Neural cell (in vitro differentiated cells): ENCODE measurements at regions not wholly inside any gene's neighbourhood (a gene's known extent, or its start where the extent isn't known, plus 50 kb on each side); places are given as distances from the start of the nearest gene placed in this dataset.

Experiments
- H2AFZ ChIP-seq: fragments of 200-600, 300-800 bp; sonication (generic), shearing (Covaris generic); 2 replicates; pipeline ENCODE4 v1.6.0; 2014; ENCODE audit warnings: low read depth, mild to moderate bottlenecking, antibody characterized with exemption, low read length, moderate library complexity
- H3F3A ChIP-seq: fragments of 200-600 bp; shearing (Covaris generic); 2 replicates; pipeline ENCODE4 v1.6.1; 2016; ENCODE audit warnings: mild to moderate bottlenecking, moderate library complexity, mixed read lengths, antibody characterized with exemption, low read length; ENCODE audit not compliant: insufficient read depth, poor library complexity, severe bottlenecking
- H3K27ac ChIP-seq: fragments of 200-600, 300-800 bp; sonication (generic), shearing (Covaris generic); 2 replicates; pipeline ENCODE4 v1.5.1; 2014; ENCODE audit warnings: mild to moderate bottlenecking, low read length, moderate library complexity
- H3K27me3 ChIP-seq: fragments of 300-800, 200-600 bp; sonication (generic), shearing (Covaris generic); 2 replicates; pipeline ENCODE4 v1.6.0; 2014; ENCODE audit warnings: mild to moderate bottlenecking, low read depth, low read length, moderate library complexity; ENCODE audit not compliant: insufficient read depth
- H3K36me3 ChIP-seq: fragments of 300-800, 200-600 bp; sonication (generic), shearing (Covaris generic); 2 replicates; pipeline ENCODE4 v1.5.1; 2014; ENCODE audit warnings: mild to moderate bottlenecking, antibody characterized with exemption, low read length, moderate library complexity; ENCODE audit not compliant: insufficient read depth
- H3K4me2 ChIP-seq: fragments of 300-800, 200-600 bp; sonication (generic), shearing (Covaris generic); 2 replicates; pipeline ENCODE4 v1.6.0; 2014; ENCODE audit warnings: mild to moderate bottlenecking, low read length
- H3K4me3 ChIP-seq: fragments of 300-800, 200-600 bp; sonication (generic), shearing (Covaris generic); 2 replicates; pipeline ENCODE4 v1.5.1; 2014; ENCODE audit warnings: mild to moderate bottlenecking, low read length, moderate library complexity
- H3K79me2 ChIP-seq: fragments of 200-600 bp; shearing (Covaris generic); replicated peaks from 2 replicates; pipeline ENCODE4 v1.6.0; 2014; ENCODE audit warnings: mild to moderate bottlenecking, low read length, moderate library complexity; ENCODE audit not compliant: insufficient read depth
- H3K9ac ChIP-seq: fragments of 300-800, 200-600 bp; sonication (generic), shearing (Covaris generic); 2 replicates; pipeline ENCODE4 v1.6.1; 2016; ENCODE audit warnings: mild to moderate bottlenecking, low read length, mixed read lengths
- H3K9me2 ChIP-seq: fragments of 200-600 bp; shearing (Covaris generic); 2 replicates; pipeline ENCODE4 v1.6.1; 2016; ENCODE audit warnings: mild to moderate bottlenecking, low read length, mixed read lengths; ENCODE audit not compliant: insufficient read depth
- H3K9me3 ChIP-seq: fragments of 200-600, 300-800 bp; sonication (generic), shearing (Covaris generic); 2 replicates; pipeline ENCODE4 v1.6.1; 2016; ENCODE audit warnings: mild to moderate bottlenecking, mixed run types, low read length, moderate library complexity, mixed read lengths
- H4K20me1 ChIP-seq: fragments of 200-600 bp; shearing (Covaris generic); 2 replicates; pipeline ENCODE4 v1.6.1; 2016; ENCODE audit warnings: mild to moderate bottlenecking, mixed run types; ENCODE audit not compliant: insufficient read depth
- EP300 ChIP-seq: fragments of 450-650 bp; conservative IDR thresholded peaks from 2 replicates; pipeline ENCODE4 v1.6.1; 2014; ENCODE audit warnings: antibody characterized with exemption, mild to moderate bottlenecking, moderate library complexity; ENCODE audit not compliant: poor library complexity, severe bottlenecking
- EZH2 ChIP-seq: fragments of 200-600, 300-800 bp; shearing (Covaris generic), sonication (generic); IDR thresholded peaks from 2 replicates; pipeline ENCODE4 v1.6.1; 2014; ENCODE audit warnings: antibody characterized with exemption, low read length, borderline replicate concordance, mild to moderate bottlenecking; ENCODE audit not compliant: insufficient read depth, poor library complexity, severe bottlenecking
- MXI1 ChIP-seq: fragments of 450-650 bp; conservative IDR thresholded peaks from 2 replicates; pipeline ENCODE4 v1.6.1; 2014; ENCODE audit warnings: antibody characterized with exemption, mild to moderate bottlenecking; ENCODE audit not compliant: poor library complexity, severe bottlenecking
- POLR2AphosphoS5 ChIP-seq: IDR thresholded peaks from 2 replicates; pipeline ENCODE4 v1.6.1; 2012
- RAD21 ChIP-seq: fragments of 450-650 bp; conservative IDR thresholded peaks from 2 replicates; pipeline ENCODE4 v1.6.1; 2014; ENCODE audit warnings: antibody characterized with exemption, mild to moderate bottlenecking, moderate library complexity
- SMC3 ChIP-seq: fragments of 450-650 bp; conservative IDR thresholded peaks from 2 replicates; pipeline ENCODE4 v1.6.1; 2014; ENCODE audit warnings: antibody characterized with exemption, mild to moderate bottlenecking, moderate library complexity; ENCODE audit not compliant: poor library complexity
- TAF1 ChIP-seq: IDR thresholded peaks from 2 replicates; pipeline ENCODE4 v1.6.1; 2012; ENCODE audit warnings: low read depth
- TF ChIP-seq, protein P1 (sequence below): fragments of 450-650 bp; IDR thresholded peaks from 2 replicates; pipeline ENCODE4 v1.5.1; 2014; ENCODE audit warnings: antibody characterized with exemption, mild to moderate bottlenecking, moderate library complexity; ENCODE audit not compliant: poor library complexity, severe bottlenecking
- TF ChIP-seq, protein P2 (sequence below): IDR thresholded peaks from 2 replicates; pipeline ENCODE4 v1.6.1; 2012; ENCODE audit warnings: borderline replicate concordance

DNA sequence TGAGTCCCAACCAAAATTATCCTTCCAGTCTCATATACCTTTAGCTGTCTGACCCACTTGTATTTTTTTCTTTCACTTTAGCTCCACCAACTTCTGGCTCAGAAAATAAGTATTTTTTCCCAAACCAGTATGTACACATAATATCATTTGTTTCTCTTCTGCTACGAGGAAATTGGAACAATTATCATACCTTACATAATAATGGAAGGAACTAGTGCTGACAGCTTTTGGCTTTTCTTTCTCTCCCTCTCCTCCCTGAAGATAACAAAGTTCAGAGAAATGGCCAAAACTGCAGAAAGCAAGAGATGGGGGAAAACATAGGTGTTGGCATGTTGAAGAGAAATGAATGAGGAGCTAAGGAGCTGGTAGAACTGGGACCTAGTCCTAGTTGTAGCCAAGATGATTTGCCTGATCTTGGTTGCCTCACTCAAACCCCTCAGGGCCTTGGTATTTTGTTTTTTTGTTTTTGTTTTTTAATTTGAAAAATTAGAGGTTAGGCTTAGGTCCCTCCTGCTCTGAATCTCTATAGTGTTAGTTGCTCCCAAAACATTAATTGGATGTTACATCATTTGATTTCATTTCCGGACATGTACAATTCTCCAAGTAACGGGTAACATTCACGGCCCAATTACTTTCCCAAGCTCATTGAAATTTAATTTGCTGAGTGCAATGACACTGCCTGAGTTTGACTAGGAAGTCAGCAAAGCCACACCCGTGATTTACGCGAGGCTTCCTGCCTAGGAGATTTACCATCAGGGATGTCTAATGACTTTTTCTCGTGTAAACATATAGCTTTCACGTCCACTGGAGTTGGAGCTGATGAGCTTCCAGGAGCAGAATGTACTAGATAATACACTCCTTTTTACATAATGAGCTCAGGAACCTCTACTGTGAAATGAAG, 291.6 kb downstream of the TLE1 start:
- H3K4me3 ChIP-seq = no peak overlapping the region
- H3K9ac ChIP-seq = no peak overlapping the region
- H3K4me2 ChIP-seq = no peak overlapping the region
- H3F3A ChIP-seq = no peaks in the 10 kb centered on the region
- no peaks in the 10 kb centered on the region for H3K79me2 ChIP-seq
- H3K27ac ChIP-seq = no peak overlapping the region
- H3K9me2 ChIP-seq = no peaks in the 10 kb centered on the region
- H4K20me1 ChIP-seq = no peaks in the 10 kb centered on the region
- no peaks in the 10 kb centered on the region for H3K9me3 ChIP-seq
- H3K36me3 ChIP-seq = no peaks in the 10 kb centered on the region
- H3K27me3 ChIP-seq = no peaks in the 10 kb centered on the region
- H2AFZ ChIP-seq = no peak overlapping the region
- TF ChIP-seq SMC3 (no peak), RAD21 (no peak), MXI1 (no peak), EP300 (no peak), TAF1 (no peak), POLR2AphosphoS5 (no peak), EZH2 (no peak)
- TF ChIP-seq, protein P1, sequence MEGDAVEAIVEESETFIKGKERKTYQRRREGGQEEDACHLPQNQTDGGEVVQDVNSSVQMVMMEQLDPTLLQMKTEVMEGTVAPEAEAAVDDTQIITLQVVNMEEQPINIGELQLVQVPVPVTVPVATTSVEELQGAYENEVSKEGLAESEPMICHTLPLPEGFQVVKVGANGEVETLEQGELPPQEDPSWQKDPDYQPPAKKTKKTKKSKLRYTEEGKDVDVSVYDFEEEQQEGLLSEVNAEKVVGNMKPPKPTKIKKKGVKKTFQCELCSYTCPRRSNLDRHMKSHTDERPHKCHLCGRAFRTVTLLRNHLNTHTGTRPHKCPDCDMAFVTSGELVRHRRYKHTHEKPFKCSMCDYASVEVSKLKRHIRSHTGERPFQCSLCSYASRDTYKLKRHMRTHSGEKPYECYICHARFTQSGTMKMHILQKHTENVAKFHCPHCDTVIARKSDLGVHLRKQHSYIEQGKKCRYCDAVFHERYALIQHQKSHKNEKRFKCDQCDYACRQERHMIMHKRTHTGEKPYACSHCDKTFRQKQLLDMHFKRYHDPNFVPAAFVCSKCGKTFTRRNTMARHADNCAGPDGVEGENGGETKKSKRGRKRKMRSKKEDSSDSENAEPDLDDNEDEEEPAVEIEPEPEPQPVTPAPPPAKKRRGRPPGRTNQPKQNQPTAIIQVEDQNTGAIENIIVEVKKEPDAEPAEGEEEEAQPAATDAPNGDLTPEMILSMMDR = no peak
- TF ChIP-seq, protein P2, sequence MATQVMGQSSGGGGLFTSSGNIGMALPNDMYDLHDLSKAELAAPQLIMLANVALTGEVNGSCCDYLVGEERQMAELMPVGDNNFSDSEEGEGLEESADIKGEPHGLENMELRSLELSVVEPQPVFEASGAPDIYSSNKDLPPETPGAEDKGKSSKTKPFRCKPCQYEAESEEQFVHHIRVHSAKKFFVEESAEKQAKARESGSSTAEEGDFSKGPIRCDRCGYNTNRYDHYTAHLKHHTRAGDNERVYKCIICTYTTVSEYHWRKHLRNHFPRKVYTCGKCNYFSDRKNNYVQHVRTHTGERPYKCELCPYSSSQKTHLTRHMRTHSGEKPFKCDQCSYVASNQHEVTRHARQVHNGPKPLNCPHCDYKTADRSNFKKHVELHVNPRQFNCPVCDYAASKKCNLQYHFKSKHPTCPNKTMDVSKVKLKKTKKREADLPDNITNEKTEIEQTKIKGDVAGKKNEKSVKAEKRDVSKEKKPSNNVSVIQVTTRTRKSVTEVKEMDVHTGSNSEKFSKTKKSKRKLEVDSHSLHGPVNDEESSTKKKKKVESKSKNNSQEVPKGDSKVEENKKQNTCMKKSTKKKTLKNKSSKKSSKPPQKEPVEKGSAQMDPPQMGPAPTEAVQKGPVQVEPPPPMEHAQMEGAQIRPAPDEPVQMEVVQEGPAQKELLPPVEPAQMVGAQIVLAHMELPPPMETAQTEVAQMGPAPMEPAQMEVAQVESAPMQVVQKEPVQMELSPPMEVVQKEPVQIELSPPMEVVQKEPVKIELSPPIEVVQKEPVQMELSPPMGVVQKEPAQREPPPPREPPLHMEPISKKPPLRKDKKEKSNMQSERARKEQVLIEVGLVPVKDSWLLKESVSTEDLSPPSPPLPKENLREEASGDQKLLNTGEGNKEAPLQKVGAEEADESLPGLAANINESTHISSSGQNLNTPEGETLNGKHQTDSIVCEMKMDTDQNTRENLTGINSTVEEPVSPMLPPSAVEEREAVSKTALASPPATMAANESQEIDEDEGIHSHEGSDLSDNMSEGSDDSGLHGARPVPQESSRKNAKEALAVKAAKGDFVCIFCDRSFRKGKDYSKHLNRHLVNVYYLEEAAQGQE = no peak

DNA sequence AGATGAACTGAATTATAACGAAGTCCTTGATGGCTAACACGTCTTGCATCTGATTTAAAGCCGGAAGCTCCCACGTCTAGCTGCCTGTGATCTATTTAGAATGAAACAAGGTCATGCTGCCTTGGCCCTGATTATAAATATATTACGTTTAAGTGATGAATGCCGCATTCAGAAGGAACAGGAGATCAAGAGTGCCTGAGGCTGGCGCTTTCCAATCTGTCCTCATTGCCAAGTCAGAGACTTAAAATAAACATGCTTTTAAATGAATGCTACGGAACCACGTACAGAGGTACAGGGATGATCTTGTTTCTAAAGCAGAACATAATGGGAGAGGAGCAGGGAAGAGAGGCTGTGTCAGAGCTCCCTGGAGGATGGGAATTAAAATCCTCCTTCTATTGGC, 292.8 kb downstream of the TLE1 start:
- Histone ChIP-seq H3K4me3 (no peak overlapping the region), H3F3A (no peaks in the 10 kb centered on the region), H2AFZ (no peak overlapping the region), H3K79me2 (no peaks in the 10 kb centered on the region), H3K9me3 (no peaks in the 10 kb centered on the region), H3K4me2 (no peak overlapping the region), H3K9ac (no peak overlapping the region), H4K20me1 (no peaks in the 10 kb centered on the region), H3K27me3 (no peaks in the 10 kb centered on the region), H3K27ac (peak overlapping the region; percentile 73), H3K9me2 (no peaks in the 10 kb centered on the region), H3K36me3 (no peaks in the 10 kb centered on the region)
- no peak for TF ChIP-seq MXI1
- TF ChIP-seq, protein P2 = no peak
- TF ChIP-seq TAF1 = no peak
- TF ChIP-seq RAD21 = no peak
- TF ChIP-seq, protein P1 = no peak
- TF ChIP-seq EZH2 = no peak
- no peak for TF ChIP-seq POLR2AphosphoS5
- TF ChIP-seq SMC3 = no peak
- TF ChIP-seq EP300 = no peak
